ENCODE measurements at regions not wholly inside any gene's neighbourhood (a gene's known extent, or its start where the extent isn't known, plus 50 kb on each side); places are given as distances from the start of the nearest gene placed in this dataset.

GRCh38 chr1:4599521-4599920, 54.9 kb upstream of the AJAP1 start:
- TF ChIP-seq, protein P1, sequence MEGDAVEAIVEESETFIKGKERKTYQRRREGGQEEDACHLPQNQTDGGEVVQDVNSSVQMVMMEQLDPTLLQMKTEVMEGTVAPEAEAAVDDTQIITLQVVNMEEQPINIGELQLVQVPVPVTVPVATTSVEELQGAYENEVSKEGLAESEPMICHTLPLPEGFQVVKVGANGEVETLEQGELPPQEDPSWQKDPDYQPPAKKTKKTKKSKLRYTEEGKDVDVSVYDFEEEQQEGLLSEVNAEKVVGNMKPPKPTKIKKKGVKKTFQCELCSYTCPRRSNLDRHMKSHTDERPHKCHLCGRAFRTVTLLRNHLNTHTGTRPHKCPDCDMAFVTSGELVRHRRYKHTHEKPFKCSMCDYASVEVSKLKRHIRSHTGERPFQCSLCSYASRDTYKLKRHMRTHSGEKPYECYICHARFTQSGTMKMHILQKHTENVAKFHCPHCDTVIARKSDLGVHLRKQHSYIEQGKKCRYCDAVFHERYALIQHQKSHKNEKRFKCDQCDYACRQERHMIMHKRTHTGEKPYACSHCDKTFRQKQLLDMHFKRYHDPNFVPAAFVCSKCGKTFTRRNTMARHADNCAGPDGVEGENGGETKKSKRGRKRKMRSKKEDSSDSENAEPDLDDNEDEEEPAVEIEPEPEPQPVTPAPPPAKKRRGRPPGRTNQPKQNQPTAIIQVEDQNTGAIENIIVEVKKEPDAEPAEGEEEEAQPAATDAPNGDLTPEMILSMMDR (IDR thresholded peaks at IDR 0.05), result no peak
- no peaks in the 10 kb centered on the region for H3K27me3 ChIP-seq (replicated peaks; ENCODE audit: insufficient read depth)
- no peak for DNase-seq (ENCODE audit: low spot score)

DNA sequence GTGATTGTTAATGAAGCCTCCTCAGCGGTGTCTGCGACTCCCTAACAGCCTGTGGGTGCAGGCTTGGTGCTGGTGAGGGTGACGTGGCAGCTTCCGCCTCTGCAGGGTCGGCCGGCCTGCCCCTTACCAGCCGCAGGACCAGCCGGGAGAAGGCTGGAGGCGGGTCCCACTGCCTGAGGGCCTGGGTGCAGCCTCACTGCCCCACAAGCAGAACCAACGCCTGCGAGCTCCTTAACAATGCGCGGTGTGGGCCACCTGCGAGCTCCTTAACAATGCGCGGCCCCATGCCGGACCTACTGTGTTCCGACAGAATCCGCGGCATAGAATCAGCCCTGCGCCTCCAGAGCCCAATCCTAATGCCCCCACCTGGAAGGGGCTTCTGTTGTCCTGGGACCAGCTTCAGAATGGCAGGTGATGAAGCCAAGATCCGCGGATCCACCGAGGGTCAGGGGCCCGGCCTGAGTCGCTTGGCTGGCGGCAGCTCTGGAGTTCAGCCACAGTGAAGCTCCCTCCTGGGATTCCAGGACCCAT, 54.4 kb upstream of the AJAP1 start:
- H3K27ac ChIP-seq, result no peak overlapping the region
- H3K4me1 ChIP-seq (ENCODE audit: control insufficient read depth in 1 of 2, low read depth in 2 of 2), result no peaks in the 10 kb centered on the region
- no peaks in the 10 kb centered on the region for H3K9me3 ChIP-seq
- no peaks in the 10 kb centered on the region for H3K27me3 ChIP-seq (replicated peaks; ENCODE audit: insufficient read depth)
- TF ChIP-seq, protein P1 (IDR thresholded peaks at IDR 0.05), result no peak
- H3K36me3 ChIP-seq, result no peaks in the 10 kb centered on the region
- DNase-seq (ENCODE audit: low spot score), result no peak
- no peak for ATAC-seq (ENCODE audit: insufficient number of reproducible peaks, low FRiP score, low read depth)
- no peak overlapping the region for H3K4me3 ChIP-seq

More at GRCh38 chr1:4599521-4599920, 54.9 kb upstream of the AJAP1 start:
- Histone ChIP-seq H3K36me3 (no peaks in the 10 kb centered on the region), H3K9me3 (no peaks in the 10 kb centered on the region), H3K4me1 (ENCODE audit: control insufficient read depth in 1 of 2, low read depth in 2 of 2) (no peaks in the 10 kb centered on the region), H3K4me3 (no peak overlapping the region), H3K27ac (no peak overlapping the region)
- no peak for ATAC-seq (ENCODE audit: insufficient number of reproducible peaks, low FRiP score, low read depth)

GRCh38 chr1:4600615-4601460, 53.6 kb upstream of the AJAP1 start:
- Histone ChIP-seq H3K4me3 (no peak overlapping the region), H3K27me3 (replicated peaks; ENCODE audit: insufficient read depth) (no peaks in the 10 kb centered on the region), H3K9me3 (no peaks in the 10 kb centered on the region), H3K4me1 (ENCODE audit: control insufficient read depth in 1 of 2, low read depth in 2 of 2) (no peaks in the 10 kb centered on the region), H3K36me3 (no peaks in the 10 kb centered on the region), H3K27ac (no peak overlapping the region)
- DNase-seq (ENCODE audit: low spot score) (no peak), ATAC-seq (ENCODE audit: insufficient number of reproducible peaks, low FRiP score, low read depth) (no peak)
- TF ChIP-seq, protein P1 (IDR thresholded peaks at IDR 0.05), result no peak

DNA sequence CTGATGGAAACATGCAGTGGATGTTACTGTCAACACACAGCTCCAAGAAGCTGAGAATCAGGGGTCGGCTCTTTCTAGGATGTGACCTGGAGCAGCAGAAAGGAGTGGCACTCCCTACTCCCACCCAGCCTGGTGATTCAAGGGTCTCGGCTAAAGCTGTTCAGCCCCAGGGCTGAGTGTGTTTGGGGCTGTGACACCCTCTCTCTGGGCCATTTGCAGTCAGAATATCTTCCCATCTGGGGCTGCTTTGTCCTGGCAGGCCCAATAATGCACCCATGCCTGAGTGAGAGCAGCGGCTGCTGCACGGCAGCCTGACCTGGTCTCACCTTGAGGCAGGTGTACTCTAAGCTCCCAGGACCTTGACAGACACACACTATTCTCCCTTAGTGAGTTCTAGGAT, 52.5 kb upstream of the AJAP1 start:
- TF ChIP-seq, protein P1 (IDR thresholded peaks at IDR 0.05), result no peak
- H3K4me1 ChIP-seq (ENCODE audit: control insufficient read depth in 1 of 2, low read depth in 2 of 2), result no peaks in the 10 kb centered on the region
- no peak for DNase-seq (ENCODE audit: low spot score)

DNA sequence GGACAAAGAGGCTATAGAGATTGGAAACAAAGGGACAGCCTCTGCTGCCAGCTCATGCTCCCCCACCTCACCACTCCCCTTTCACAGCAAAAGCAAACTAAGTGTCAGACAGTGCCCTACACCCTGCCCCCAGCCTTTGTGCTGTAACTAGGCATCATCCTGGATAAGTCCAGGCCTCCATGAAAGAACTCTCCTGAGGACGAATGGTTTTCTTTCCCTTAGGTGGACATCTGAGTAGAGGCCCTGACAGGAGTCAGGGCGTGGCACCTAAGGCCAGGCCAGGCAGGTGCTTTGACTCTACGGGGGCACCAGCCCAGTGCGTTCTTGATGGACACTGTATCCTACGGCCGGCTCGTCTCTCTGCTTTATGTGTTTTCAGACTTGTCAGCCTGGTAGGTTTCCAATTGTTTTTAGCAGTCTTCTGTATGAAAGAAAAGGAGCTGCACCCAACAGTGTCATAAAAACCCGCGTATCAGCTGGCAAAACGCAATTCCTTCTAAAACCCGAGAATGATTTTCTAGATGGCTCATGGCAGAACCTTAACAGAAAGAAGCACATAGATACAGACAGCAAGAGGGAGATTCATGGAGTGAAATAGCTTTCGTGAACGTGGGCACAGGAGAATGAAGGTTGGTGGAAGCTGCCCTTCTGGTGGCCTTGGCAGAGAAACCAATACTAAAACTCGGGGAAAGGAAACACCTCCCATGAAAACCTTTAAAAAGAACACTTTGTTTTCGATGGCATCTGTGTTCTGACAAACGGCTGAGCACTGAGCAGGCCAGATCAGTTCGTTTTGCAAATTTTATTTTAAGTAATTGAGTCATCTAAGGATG, 51.7 kb upstream of the AJAP1 start:
- ATAC-seq (ENCODE audit: insufficient number of reproducible peaks, low FRiP score, low read depth), result no peak
- TF ChIP-seq, protein P1 (IDR thresholded peaks at IDR 0.05), result no peak
- Histone ChIP-seq H3K4me1 (ENCODE audit: control insufficient read depth in 1 of 2, low read depth in 2 of 2) (no peaks in the 10 kb centered on the region), H3K4me3 (no peak overlapping the region), H3K9me3 (no peaks in the 10 kb centered on the region), H3K27ac (no peak overlapping the region), H3K36me3 (no peaks in the 10 kb centered on the region), H3K27me3 (replicated peaks; ENCODE audit: insufficient read depth) (no peaks in the 10 kb centered on the region)
- no peak for DNase-seq (ENCODE audit: low spot score)

More for the DNA sequence above, 52.5 kb upstream of the AJAP1 start:
- H3K36me3 ChIP-seq, result no peaks in the 10 kb centered on the region
- no peaks in the 10 kb centered on the region for H3K27me3 ChIP-seq (replicated peaks; ENCODE audit: insufficient read depth)
- no peaks in the 10 kb centered on the region for H3K9me3 ChIP-seq
- no peak overlapping the region for H3K4me3 ChIP-seq
- H3K27ac ChIP-seq, result no peak overlapping the region
- no peak for ATAC-seq (ENCODE audit: insufficient number of reproducible peaks, low FRiP score, low read depth)
